Right kidney (tissue), 1 donor: ENCODE measurements at regions not wholly inside any gene's neighbourhood (a gene's known extent, or its start where the extent isn't known, plus 50 kb on each side); places are given as distances from the start of the nearest gene placed in this dataset.
"Not testable (repeated sequence)": the region's sequence is repeated elsewhere in the genome, so short reads cannot be mapped to it uniquely, and the experiment has no call there.

Experiments
- DNase-seq: peaks from one replicate; pipeline ENCODE4 v3.0.0-alpha.2; 2016

- peak; percentile 1 for DNase-seq
These were observed 5455.9 kb upstream of the TPTE start for GRCh38 chr21:5065240-5066211.

GRCh38 chr21:5066682-5067251 lies 5454.6 kb upstream of the TPTE start:
- not testable (repeated sequence) for DNase-seq

DNA sequence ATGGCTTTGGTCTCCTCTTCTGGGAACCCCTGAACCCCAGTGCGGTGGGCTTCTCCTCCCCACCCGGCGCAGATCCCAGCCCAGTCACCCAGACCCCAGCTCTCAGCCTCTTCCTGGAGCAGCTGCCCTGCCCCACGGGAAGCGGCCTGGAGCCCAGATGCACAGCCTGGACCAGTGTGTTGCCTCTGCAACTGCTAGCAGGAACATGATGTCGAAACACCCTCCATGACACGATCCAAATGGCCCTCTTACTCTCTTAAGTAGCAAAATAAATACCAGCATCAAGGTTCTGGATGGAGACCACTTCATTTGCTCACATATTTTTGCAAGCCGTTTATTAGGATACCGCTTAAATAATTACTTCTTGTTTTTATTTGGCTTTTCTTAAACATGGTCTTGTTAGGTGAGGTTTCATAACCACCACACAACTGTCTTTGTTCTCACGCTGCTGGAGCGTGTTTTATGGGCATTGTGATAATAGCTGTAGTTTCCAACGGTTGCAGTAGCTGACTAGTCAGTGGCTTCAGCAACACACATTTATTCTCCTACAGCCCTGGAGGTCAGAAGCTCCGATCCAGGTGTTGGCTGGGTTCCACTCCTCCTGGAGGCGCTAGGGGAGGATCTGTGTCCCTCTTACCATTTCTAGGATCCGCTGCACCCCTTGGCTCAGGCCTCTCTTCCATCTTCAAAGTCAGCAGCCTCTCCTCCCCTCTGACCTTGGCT lies 5453.9 kb upstream of the TPTE start:
- not testable (repeated sequence) for DNase-seq

DNA sequence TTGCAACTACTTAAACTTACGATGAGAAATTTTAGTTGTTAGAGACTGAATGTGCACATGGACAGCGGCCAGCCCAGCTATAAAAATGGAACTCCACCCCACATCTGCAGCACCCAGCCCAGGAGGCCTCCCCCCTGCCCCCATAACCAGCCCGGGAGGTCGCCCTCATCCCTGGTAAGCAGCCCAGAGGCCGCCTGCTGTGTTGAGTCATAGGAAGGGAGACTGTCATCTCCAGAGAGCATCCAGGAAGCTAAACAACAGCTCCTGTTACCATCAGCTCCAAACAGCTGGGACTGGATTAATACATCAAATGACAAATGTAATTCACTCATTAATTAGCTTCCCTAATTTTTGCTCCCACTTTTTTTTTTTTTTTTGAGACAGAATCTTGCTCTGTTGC lies 5452.7 kb upstream of the TPTE start:
- DNase-seq = not testable (repeated sequence)

DNA sequence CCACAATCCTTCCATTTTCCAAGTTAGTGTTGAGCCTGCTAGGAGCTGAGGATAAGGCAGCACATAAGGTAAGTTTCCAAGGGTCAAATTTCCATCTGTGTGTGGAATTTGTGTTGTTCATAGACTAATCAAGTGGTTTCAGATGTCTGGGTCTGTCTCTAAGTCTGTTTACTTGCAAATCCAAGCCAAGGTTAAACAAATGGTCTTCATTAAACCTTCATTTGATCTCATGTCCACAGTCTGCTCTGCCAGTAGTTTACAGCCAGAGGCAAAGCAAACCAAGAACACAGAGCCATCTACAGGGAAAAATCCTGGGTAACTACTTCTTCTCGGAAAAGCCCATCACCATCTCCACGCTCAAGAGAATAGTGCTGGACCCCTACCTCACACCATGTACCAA lies 5450.2 kb upstream of the TPTE start:
- DNase-seq = not testable (repeated sequence)

GRCh38 chr21:5076854-5077253 lies 5444.5 kb upstream of the TPTE start:
- not testable (repeated sequence) for DNase-seq

GRCh38 chr21:5079361-5079760 lies 5442.0 kb upstream of the TPTE start:
- DNase-seq = not testable (repeated sequence)

DNA sequence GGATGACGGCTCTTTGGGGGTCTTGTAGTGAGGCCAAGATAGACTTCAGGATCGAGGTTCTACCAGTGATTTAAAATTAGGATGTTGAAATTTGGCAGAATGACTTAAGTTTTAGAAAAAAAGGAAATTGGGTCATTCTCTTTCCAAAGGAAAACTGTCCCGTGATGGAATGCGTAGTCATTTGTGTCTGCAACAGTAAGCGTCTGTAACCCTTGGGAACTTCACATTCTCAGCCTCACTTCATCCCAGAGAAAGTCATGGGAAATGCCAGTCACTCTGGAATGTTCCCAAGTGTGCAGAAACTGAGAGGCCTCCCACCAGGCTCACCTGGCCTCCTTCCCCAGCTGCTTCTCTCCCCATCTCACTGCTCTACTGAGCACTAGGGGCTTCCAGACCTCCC lies 5441.4 kb upstream of the TPTE start:
- not testable (repeated sequence) for DNase-seq

GRCh38 chr21:5084246-5084645 lies 5437.1 kb upstream of the TPTE start:
- DNase-seq = not testable (repeated sequence)

DNA sequence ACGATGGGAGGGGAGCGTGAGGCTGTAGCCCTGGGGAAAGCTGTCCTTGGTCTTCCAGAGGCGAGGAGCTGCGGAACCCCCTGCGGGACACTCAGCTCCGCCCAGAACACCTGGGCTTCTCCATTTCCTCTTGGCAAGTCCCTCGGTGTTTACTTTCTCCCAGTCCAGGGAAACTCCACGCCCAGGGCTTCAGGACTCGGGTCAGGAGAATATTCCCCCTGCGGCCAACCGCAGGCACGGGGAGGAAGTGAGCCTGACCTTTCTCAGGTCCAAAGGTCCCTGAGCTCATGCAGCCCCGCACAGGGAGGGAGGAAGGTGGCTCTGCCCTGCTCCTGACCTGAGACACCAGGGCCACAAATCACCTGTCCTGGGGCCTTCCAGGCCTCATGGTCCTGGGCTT lies 5435.9 kb upstream of the TPTE start:
- not testable (repeated sequence) for DNase-seq

- DNase-seq = not testable (repeated sequence)
These were observed 5435.0 kb upstream of the TPTE start for GRCh38 chr21:5086416-5086815.

GRCh38 chr21:5088820-5089219 lies 5432.6 kb upstream of the TPTE start:
- DNase-seq = not testable (repeated sequence)

DNA sequence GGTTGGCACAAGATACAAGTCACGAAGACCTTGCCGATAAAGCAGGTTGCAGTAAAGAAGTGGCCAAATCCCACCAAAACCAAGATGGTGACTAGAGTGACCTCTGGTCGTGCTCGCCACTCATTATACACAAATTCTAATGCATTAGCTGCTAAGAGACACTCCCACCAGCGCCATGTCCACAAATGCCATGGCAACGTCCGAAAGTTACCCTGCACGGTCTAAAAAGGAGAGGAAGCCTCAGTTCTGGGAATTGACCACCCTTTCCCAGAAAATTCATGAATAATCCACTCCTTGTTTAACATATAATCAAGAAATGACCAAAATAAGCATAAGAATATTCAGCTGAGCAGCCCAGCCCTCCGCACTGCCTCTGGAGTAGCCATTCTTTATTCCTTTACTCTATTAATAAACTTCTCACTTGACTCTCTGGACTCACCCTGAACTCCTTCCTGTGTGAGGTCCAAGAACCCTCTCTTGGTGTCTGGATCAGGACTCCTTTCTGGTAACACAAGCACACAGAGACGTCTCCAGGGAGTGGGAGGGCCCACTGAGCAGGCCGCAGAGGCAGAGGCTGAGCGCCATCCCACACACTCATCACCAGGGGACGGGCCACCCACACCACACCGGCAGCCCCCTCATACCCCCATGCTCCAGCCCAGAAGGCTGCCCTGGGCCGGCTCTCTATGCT lies 5431.8 kb upstream of the TPTE start:
- DNase-seq = not testable (repeated sequence)

DNA sequence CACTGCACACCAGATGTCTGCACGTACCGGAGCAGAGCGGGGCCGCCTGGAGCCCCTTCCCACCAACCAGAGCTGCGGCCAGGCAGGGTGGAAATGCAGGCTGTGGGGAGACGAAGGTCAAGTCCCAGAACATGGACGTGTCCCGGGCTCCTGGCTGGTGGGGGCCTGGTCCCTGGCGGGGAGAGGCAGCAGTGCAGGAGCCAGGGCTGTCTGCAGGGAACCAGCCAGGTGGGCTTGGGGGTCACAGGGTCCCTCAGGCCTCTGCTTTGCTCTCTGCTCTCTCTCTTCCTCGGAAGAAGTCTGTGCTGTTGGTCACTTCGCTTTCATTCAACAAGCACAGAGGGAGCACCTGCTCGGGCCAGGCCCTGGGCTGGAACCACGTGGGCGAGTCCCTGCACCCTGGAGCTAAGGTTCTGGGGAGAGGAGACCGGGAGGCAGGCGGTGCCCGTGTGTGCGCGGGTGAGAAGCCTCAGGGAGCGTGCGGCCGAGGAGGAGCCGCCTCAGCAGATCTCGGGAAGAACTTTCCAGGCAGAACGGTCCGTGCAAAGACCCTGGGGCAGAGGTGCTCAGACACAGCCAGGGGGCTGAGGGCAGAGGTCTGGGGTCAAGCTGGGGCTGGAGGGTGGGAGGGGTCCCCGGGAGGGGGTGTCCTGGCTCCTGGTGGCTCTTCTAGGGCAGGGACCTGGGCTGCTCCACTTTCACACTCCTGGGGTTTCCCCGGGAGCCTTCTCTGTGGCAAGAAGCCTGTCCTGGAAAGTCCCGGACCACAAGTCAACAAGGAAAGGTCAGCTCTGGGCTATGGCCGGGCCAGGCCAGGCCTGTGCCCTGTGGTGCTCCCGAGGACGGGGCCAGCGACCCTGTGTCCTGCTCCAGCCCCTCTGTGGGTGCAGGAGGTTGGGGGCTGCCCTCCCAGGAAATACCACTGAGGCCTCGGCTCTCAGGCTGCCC lies 5431.0 kb upstream of the TPTE start:
- not testable (repeated sequence) for DNase-seq

DNA sequence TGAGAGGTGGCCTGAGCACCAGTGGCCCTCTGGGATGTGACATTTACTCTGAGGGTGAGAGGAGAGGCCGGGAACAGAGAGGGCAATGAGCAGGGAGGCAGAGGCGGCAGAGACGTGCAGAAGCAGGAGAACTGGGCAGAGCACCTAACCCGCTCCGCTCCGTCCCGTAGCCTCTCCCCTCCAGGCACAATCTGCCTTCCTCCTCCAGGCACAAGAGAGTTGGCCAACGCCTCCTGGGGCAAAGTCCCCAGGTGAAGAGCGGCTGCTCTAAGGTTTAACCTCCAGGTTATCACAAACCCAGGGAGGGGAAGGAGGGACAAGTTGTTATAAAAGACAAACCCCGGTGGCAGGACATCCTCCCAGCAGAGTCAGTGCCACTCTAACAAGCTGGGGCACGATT lies 5430.1 kb upstream of the TPTE start:
- not testable (repeated sequence) for DNase-seq

DNA sequence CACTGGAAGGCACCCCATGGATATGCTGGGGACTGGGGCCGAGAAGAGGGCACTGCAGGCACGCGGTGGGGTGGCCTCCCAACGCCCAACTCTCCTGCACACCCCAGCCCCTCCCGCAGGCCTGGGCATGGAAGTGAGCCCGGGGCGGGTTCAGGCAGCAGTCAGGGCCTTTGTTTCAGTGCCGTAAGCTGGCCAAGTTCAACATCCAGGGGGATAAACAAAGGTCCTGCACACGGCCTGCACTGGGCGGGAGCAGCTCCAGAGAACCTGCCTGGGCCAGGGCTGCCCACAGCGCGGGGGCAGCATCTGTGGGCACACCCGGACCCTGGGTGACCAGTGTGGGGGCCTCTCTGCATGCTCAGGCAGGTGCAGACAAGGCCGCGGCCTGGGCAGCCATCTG lies 5425.8 kb upstream of the TPTE start:
- not testable (repeated sequence) for DNase-seq

DNA sequence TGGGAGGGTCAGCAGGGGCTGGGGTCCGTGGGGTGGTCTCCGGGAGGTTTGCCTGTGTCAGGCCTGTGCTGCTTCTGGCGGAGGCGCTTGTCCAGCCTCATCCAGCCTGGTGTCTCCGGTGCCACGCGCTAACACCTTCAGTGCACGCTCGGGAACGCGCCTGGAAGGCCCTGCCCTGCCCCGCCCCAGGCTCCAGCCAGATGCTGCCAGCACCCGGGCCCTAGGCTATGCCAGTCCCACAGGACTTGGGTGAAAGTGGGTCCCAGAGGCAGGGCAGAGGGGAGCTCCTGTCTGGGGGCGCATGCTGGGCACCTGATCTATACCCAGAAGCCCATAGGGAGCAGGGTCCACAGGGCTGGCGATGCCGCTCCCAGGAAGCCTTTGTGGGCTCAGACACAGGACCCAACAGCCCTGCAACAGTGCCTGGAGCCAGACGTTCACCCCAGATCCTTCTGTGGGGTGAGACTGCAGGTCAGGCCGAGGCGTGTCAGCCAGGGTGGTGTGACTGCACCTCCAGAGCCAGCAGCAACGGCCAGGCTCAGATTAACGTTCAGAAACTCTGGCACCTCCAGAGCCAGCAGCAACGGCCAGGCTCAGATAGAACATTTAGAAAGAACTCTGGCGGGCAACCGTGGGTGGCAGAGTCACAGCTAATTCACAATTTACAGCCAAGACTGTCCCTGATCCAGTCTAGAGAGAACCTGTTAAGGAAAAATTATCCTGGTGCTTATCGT lies 5423.2 kb upstream of the TPTE start:
- not testable (repeated sequence) for DNase-seq

- not testable (repeated sequence) for DNase-seq
These were observed 5420.7 kb upstream of the TPTE start for GRCh38 chr21:5100604-5101174.

DNA sequence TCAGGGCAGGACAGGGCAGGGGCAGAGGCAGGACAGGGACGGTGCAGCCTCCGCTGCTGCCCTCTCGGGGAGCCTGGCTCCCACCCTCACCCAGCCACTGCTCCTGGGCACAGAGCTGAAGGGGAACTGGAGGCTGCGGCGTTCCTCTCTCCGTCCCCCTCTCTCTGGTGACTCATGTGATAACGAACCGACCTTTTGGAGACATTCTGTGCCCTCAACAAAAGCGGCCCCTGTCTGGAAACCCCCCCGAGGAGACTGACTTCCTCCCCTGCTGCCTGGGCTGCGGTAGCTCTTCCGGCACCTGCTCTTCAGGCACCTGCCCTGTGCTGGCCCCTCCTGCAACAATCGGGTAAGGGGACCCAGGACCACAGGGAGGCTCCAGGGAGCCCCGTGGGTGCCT lies 5419.6 kb upstream of the TPTE start:
- not testable (repeated sequence) for DNase-seq
